GM13977 (cell line): ENCODE measurements at regions not wholly inside any gene's neighbourhood (a gene's known extent, or its start where the extent isn't known, plus 50 kb on each side); places are given as distances from the start of the nearest gene placed in this dataset.

Experiments
- DNase-seq: peaks from one replicate; pipeline ENCODE4 v3.0.0; 2012; ENCODE audit warnings: low spot score
- in situ Hi-C: fragments of 300-500 bp; cut with MboI; formaldehyde crosslinking; loops from one replicate; pipeline ENCODE4 v1.12.0; 2022; ENCODE audit warnings: low sequenced_read_pairs, low pct_unique_long_range_greater_than_20kb, mixed read lengths, inconsistent platforms; ENCODE audit not compliant: unreplicated experiment
- TF ChIP-seq, protein P1 (sequence below): IDR thresholded peaks from 2 replicates; pipeline ENCODE4 v1.5.1; 2012; ENCODE audit warnings: mild to moderate bottlenecking, control low read depth; ENCODE audit not compliant: insufficient read depth; ENCODE audit errors: extremely low read depth, missing control alignments

DNA sequence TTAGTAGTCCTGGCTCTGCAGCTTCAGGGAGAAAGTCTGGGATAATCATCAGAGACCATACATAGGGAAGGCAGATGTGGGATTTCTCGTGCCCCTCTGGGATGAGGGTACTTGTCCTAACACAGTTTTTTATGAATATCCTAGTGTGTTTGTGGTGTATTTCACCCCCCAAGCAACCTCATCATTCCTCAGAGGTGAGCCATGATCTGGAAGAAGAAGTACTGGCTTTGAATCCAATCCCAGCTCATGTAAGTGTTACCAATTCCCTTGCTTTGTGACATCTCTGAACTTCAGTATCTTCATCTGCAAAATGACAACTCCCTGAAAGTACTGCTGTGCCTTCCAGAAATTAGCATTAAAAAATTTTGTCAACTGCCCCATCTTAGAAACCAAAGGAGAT, 347.5 kb upstream of the ZMIZ1 start:
- in situ Hi-C loops: no loop called here

DNA sequence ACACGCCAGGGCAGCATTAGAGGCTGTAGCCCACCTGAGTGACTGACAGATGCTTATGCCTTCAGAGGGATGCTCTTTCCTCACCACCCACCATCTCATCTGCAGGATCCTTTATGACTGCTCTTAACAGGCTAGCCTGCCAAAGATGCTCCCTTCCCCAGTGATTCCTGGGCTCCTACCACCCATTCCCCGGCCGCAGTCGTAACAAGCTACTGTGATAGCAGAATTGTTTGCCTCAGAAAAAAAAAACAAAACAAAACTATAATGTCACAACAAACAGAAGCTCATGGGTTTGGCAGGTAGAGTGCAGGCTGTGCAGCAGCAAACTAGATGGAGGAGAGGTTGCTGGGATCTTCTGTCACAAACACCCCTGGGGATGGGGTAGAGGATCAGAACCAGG, 343.9 kb upstream of the ZMIZ1 start:
- in situ Hi-C loops: no loop called here
- DNase-seq: no peak
- TF ChIP-seq, protein P1, sequence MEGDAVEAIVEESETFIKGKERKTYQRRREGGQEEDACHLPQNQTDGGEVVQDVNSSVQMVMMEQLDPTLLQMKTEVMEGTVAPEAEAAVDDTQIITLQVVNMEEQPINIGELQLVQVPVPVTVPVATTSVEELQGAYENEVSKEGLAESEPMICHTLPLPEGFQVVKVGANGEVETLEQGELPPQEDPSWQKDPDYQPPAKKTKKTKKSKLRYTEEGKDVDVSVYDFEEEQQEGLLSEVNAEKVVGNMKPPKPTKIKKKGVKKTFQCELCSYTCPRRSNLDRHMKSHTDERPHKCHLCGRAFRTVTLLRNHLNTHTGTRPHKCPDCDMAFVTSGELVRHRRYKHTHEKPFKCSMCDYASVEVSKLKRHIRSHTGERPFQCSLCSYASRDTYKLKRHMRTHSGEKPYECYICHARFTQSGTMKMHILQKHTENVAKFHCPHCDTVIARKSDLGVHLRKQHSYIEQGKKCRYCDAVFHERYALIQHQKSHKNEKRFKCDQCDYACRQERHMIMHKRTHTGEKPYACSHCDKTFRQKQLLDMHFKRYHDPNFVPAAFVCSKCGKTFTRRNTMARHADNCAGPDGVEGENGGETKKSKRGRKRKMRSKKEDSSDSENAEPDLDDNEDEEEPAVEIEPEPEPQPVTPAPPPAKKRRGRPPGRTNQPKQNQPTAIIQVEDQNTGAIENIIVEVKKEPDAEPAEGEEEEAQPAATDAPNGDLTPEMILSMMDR: no peak

More for the DNA sequence above, 347.5 kb upstream of the ZMIZ1 start:
- DNase-seq: no peak
- TF ChIP-seq, protein P1: no peak

DNA sequence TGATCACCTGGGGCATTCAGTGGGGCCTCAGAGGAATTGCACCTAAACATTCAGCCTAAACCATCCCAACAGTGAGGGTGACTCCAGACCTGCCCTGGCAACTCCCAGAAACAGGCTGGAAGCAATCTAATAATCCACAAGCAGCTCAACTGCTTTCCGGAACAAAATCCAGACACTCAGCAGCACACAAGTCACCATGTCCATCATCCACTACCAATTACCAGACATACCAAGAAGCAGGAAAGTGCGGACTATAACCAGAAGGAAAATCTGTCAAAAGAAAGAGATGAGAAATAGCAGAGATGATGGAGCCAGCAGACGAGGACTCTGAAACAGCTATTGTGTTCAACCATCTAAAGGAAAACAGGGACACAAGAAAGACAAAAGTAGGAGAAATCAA, 342.6 kb upstream of the ZMIZ1 start:
- TF ChIP-seq, protein P1: no peak
- DNase-seq: no peak
- in situ Hi-C loops: no loop called here

DNA sequence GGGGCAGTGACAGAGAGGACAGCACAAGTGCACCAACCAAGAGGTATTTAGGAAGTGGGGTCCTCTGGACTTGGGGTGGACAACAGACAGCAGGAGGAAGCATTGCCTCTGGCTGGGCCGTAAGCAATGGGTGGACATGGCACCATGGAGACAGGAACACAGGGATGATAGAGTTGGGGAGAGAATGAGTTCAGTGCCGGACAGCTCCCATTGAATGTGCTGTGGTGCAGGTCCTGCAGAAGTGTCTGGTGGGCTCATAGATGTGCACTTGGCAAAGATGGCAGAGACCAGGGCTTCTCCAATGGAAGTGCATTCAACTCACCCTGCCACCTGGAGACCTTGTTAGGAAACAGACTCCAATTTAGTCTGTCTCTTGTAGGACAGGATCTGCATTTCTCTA, 341.5 kb upstream of the ZMIZ1 start:
- in situ Hi-C loops: no loop called here
- TF ChIP-seq, protein P1: no peak
- DNase-seq: no peak

DNA sequence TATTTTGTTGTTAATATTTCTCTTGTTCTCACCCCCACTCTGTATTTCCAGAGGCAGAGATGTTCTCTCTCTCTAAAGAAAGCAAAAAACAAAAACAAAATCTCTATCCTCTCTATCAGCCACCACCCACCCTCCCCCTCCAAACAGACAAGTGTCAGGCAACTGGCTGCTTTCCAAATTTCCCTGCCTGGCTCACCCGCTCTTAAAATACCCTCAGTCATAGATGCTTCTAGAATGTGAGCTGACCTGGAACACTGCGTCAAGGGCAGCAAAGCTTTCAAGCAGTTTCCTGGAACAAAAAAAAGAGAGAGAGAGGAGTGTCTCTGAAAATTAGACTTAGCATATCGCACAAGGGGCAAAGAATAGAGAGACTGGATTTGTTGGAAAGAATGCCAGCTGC, 341.0 kb upstream of the ZMIZ1 start:
- in situ Hi-C loops: no loop called here
- DNase-seq: no peak

DNA sequence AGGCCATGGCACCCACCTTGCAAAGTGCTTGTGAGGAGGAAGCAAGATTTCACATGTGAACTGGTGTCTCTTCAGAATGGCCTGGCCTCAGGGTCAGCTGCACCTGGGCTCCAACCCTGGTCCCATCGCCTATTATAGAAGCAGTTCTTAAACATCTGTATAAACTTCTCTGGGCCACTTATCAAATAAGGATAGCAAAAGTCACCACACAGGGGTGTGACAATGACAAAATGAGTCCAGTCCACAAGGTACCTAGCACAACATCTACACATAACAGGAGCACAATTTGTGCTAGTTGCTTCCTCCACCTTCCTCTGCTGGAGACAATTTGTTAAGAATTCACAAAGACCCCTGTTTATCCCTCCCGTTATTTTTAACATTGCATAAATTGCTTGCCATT, 340.6 kb upstream of the ZMIZ1 start:
- TF ChIP-seq, protein P1: no peak
- in situ Hi-C loops: no loop called here
- no peak for DNase-seq

More for the DNA sequence above, 341.0 kb upstream of the ZMIZ1 start:
- TF ChIP-seq, protein P1: no peak

DNA sequence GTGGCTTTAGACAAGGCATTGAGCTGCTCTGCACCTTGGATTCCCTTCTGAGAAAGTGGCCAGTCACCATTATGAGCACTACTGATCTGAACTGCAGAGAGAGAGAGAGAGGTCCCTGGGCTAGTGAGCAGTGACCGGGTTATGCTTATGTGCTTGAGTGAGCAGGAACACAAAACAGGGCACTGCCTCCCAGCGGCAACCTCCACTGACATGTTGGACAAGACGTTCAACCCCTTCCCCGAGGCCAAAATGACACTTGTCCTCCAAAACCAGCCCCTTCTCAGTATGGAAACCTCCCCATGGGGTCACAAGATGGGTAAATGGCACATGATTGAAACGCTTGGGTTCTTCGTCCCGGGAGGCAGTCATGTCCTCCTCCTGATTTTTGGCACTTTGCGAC, 339.4 kb upstream of the ZMIZ1 start:
- no peak for DNase-seq
- in situ Hi-C loops: no loop called here
- TF ChIP-seq, protein P1: no peak
